GM12878 (cell line): ENCODE measurements at regions not wholly inside any gene's neighbourhood (a gene's known extent, or its start where the extent isn't known, plus 50 kb on each side); places are given as distances from the start of the nearest gene placed in this dataset.

Experiments
- ATAC-seq: fragments of 200-7000 bp; cut with Tn5 transposase; 3 replicates; pipeline ENCODE4 v1.9.1; 2020; ENCODE audit warnings: mild to moderate bottlenecking, moderate library complexity
- BruUV-seq: library from RNA; stranded (reverse); fragments of 400-500 nt; replicated peaks from 2 replicates; lab custom pipeline; 2021; lab: Mats Ljungman, UMichigan
- CTCF ChIA-PET: fragments of 300-600 bp; sonication (Branson Sonifier 250); formaldehyde crosslinking; extraction: SDS; loops from one replicate; lab custom pipeline; 2021; ENCODE audit warnings: inconsistent platforms; lab: Yijun Ruan, JAX
- POLR2A ChIA-PET: fragments of 350-600 bp; formaldehyde crosslinking; extraction: SDS; loops from one replicate; lab custom pipeline; 2021; ENCODE audit warnings: inconsistent platforms; lab: Charles Lee
- RAD21 ChIA-PET: fragments of 300-600 bp; sonication (Branson Sonifier 250); formaldehyde crosslinking; loops from one replicate; lab custom pipeline; 2023; ENCODE audit warnings: antibody characterized with exemption; ENCODE audit not compliant: unreplicated experiment; lab: Charles Lee
- SMC1A ChIA-PET: fragments of 300-600 bp; sonication (Branson Sonifier 250); formaldehyde crosslinking; loops from one replicate; lab custom pipeline; 2023; ENCODE audit not compliant: unreplicated experiment, uncharacterized antibody; lab: Charles Lee
- DNase-seq: peaks from one replicate; pipeline ENCODE4 v3.0.0-alpha.2; 2011; ENCODE audit warnings: low read depth, low spot score
- FAIRE-seq: peaks from 3 replicates; lab custom pipeline; 2011; peaks lifted over from hg19 to GRCh38; lab: Jason Lieb, UNC
- H2AFZ ChIP-seq: 2 replicates; pipeline ENCODE4 v1.6.0; 2011; ENCODE audit warnings: low read depth, low read length, control low read depth; ENCODE audit not compliant: control insufficient read depth
- H3K27ac ChIP-seq: 2 replicates; pipeline ENCODE4 v1.5.1; 2011; ENCODE audit warnings: control low read depth; ENCODE audit not compliant: control insufficient read depth, insufficient read depth
- H3K27me3 ChIP-seq, 2 experiments: replicated peaks in 1 of 2; 2 replicates each; pipeline versions ENCODE4 v1.6.0 to v1.6.1; 2011; ENCODE audit warnings: low read length in 1 of 2; ENCODE audit not compliant: control insufficient read depth in 2 of 2, insufficient read depth in 2 of 2
- H3K36me3 ChIP-seq, 2 experiments: 2 replicates each; pipeline ENCODE4 v1.5.1; 2011; ENCODE audit warnings: low read length in 1 of 2; ENCODE audit not compliant: control insufficient read depth in 2 of 2, insufficient read depth in 2 of 2
- H3K4me1 ChIP-seq: 2 replicates; pipeline ENCODE4 v1.6.1; 2011; ENCODE audit warnings: mild to moderate bottlenecking, low read length, moderate library complexity, mixed read lengths; ENCODE audit not compliant: control insufficient read depth, insufficient read depth
- H3K4me2 ChIP-seq: 2 replicates; pipeline ENCODE4 v1.6.0; 2011; ENCODE audit warnings: control low read depth; ENCODE audit not compliant: control insufficient read depth, insufficient read depth
- H3K4me3 ChIP-seq: fragments of 200-600 bp; sonication (generic); 2 replicates; pipeline ENCODE4 v1.5.1; 2016
- H3K79me2 ChIP-seq: 2 replicates; pipeline ENCODE4 v1.6.0; 2011; ENCODE audit warnings: low read length; ENCODE audit not compliant: control insufficient read depth, insufficient read depth
- H3K9ac ChIP-seq: 2 replicates; pipeline ENCODE4 v1.8.0; 2011; ENCODE audit warnings: low read length, control low read depth, mixed read lengths; ENCODE audit not compliant: control insufficient read depth, insufficient read depth
- H3K9me3 ChIP-seq: replicated peaks from 3 replicates; pipeline ENCODE4 v1.5.1; 2011; ENCODE audit warnings: mild to moderate bottlenecking, low read length; ENCODE audit not compliant: control insufficient read depth, insufficient read depth
- H4K20me1 ChIP-seq: 2 replicates; pipeline ENCODE4 v1.6.0; 2011; ENCODE audit not compliant: control insufficient read depth, insufficient read depth
- ATF7 ChIP-seq: fragments of 450-650 bp; IDR thresholded peaks from 2 replicates; pipeline ENCODE4 v1.6.1; 2016; ENCODE audit warnings: low read depth, mild to moderate bottlenecking
- BACH1 ChIP-seq: fragments of 450-650 bp; IDR thresholded peaks from 2 replicates; pipeline ENCODE4 v1.6.1; 2017; ENCODE audit warnings: mild to moderate bottlenecking, borderline replicate concordance
- BRCA1 ChIP-seq: IDR thresholded peaks from 2 replicates; pipeline ENCODE4 v1.6.1; 2011; ENCODE audit warnings: low read depth, low read length, improper control_type of control experiment
- EZH2 ChIP-seq: IDR thresholded peaks from 2 replicates; pipeline ENCODE4 v1.6.1; 2012; ENCODE audit warnings: low read depth, mild to moderate bottlenecking, control low read depth, inconsistent platforms, low read length, borderline replicate concordance; ENCODE audit not compliant: control insufficient read depth
- MEF2B ChIP-seq: fragments of 450-650 bp; IDR thresholded peaks from 2 replicates; pipeline ENCODE4 v1.6.1; 2018; ENCODE audit warnings: mild to moderate bottlenecking, moderate library complexity; ENCODE audit not compliant: partially characterized antibody, poor library complexity, severe bottlenecking
- PKNOX1 ChIP-seq: fragments of 450-650 bp; IDR thresholded peaks from 2 replicates; pipeline ENCODE4 v1.6.1; 2016; ENCODE audit warnings: mild to moderate bottlenecking
- USF1 ChIP-seq: IDR thresholded peaks from 2 replicates; pipeline ENCODE4 v1.6.1; 2011; ENCODE audit warnings: borderline replicate concordance, low read depth, mild to moderate bottlenecking, moderate library complexity, mixed read lengths, low read length; ENCODE audit not compliant: insufficient read depth; ENCODE audit errors: extremely low read length
- ZNF592 ChIP-seq: fragments of 450-650 bp; IDR thresholded peaks from 2 replicates; pipeline ENCODE4 v1.6.1; 2017; ENCODE audit warnings: mild to moderate bottlenecking, moderate library complexity
- ZNF687 ChIP-seq: fragments of 450-650 bp; IDR thresholded peaks from 2 replicates; pipeline ENCODE4 v1.6.1; 2017; ENCODE audit warnings: mild to moderate bottlenecking, moderate library complexity
- WGBS: methylation state at CpG from one replicate; pipeline ENCODE4 v1.1.6; 2016; ENCODE audit warnings: low lambda C conversion rate; ENCODE audit not compliant: insufficient replicate concordance, insufficient coverage; ENCODE audit errors: missing lambda C conversion rate; 5-methylcytosine and 5-hydroxymethylcytosine counted together
- in situ Hi-C: fragments of 300-500 bp; cut with MboI; formaldehyde crosslinking; loops from 9 replicates; pipeline ENCODE4 v1.14.3; 2018; ENCODE audit warnings: mixed read lengths
- intact Hi-C: fragments of 100-400 bp; cut with micrococcal nuclease; formaldehyde crosslinking; loops from one replicate; pipeline ENCODE4 v1.14.2; 2022; ENCODE audit not compliant: unreplicated experiment

GRCh38 chr3:10741891-10742671 is 73.9 kb upstream of the SLC6A11 start (continued):
- no peak for TF ChIP-seq MEF2B

- FAIRE-seq: no peak
- ATAC-seq: no peak
- Histone ChIP-seq H3K79me2 (no peaks in the 10 kb centered on the region), H3K9ac (no peak overlapping the region), H3K36me3 (no peaks in the 10 kb centered on the region), H3K9me3 (no peaks in the 10 kb centered on the region), H3K27me3 (no peaks in the 10 kb centered on the region; a peak in 1 of 4 replicates), H3K4me3 (no peak overlapping the region), H3K27ac (no peak overlapping the region), H2AFZ (no peak overlapping the region), H3K4me2 (no peak overlapping the region), H4K20me1 (no peaks in the 10 kb centered on the region), H3K4me1 (no peaks in the 10 kb centered on the region)
- intact Hi-C loops: no loop called here
- no TSS peak for BruUV-seq
- in situ Hi-C loops: loop anchor here (5.0 kb wide), 1 partner anchor 401 kb away; no protein-coding TSS in a partner anchor
- TF ChIP-seq EZH2: no peak
- no peak for TF ChIP-seq ATF7
- no peak for TF ChIP-seq BACH1
- no peak for TF ChIP-seq PKNOX1
- TF ChIP-seq ZNF687: no peak
- TF ChIP-seq USF1: no peak
- no peak for TF ChIP-seq BRCA1
- no peak for TF ChIP-seq ZNF592
- no peak for DNase-seq
- ChIA-PET SMC1A (no interaction called here), CTCF (no interaction called here), POLR2A (interaction anchor here (0.6 kb wide), 1 partner anchor 400 kb away, joined by 7 read pairs; no protein-coding TSS in a partner anchor), RAD21 (interaction anchor here (0.6 kb wide), 1 partner anchor 1104 kb away, joined by 3 read pairs; no protein-coding TSS in a partner anchor)
- 53% methylated on average over 12 of the region's 12 CpGs for WGBS
Observed at GRCh38 chr3:10743366-10744097, 72.5 kb upstream of the SLC6A11 start.
